OCI-LY1 (cell line): ENCODE measurements at regions not wholly inside any gene's neighbourhood (a gene's known extent, or its start where the extent isn't known, plus 50 kb on each side); places are given as distances from the start of the nearest gene placed in this dataset.

ENCODE experiments used
- CTCF ChIP-seq: fragments of 200-600 bp; sonication (generic), shearing (Covaris generic); IDR thresholded peaks from 2 replicates; pipeline ENCODE4 v1.5.1; 2017; ENCODE audit warnings: mild to moderate bottlenecking, antibody characterized with exemption, low read length, moderate library complexity, mixed read lengths
- EZH2 ChIP-seq: fragments of 200-600 bp; sonication (generic), shearing (Covaris generic); IDR thresholded peaks from 2 replicates; pipeline ENCODE4 v1.8.0; 2017; ENCODE audit warnings: borderline replicate concordance, mixed run types, mild to moderate bottlenecking, antibody characterized with exemption, low read length, moderate library complexity, mixed read lengths

- no peak for TF ChIP-seq CTCF
- no peak for TF ChIP-seq EZH2
These were observed 624.5 kb downstream of the TBC1D22A start for GRCh38 chr22:47386812-47387510.
